Neural cell (in vitro differentiated cells): ENCODE measurements at regions not wholly inside any gene's neighbourhood (a gene's known extent, or its start where the extent isn't known, plus 50 kb on each side); places are given as distances from the start of the nearest gene placed in this dataset.

Experiments
- H2AFZ ChIP-seq: fragments of 200-600, 300-800 bp; sonication (generic), shearing (Covaris generic); 2 replicates; pipeline ENCODE4 v1.6.0; 2014; ENCODE audit warnings: low read depth, mild to moderate bottlenecking, antibody characterized with exemption, low read length, moderate library complexity
- H3F3A ChIP-seq: fragments of 200-600 bp; shearing (Covaris generic); 2 replicates; pipeline ENCODE4 v1.6.1; 2016; ENCODE audit warnings: mild to moderate bottlenecking, moderate library complexity, mixed read lengths, antibody characterized with exemption, low read length; ENCODE audit not compliant: insufficient read depth, poor library complexity, severe bottlenecking
- H3K27ac ChIP-seq: fragments of 200-600, 300-800 bp; sonication (generic), shearing (Covaris generic); 2 replicates; pipeline ENCODE4 v1.5.1; 2014; ENCODE audit warnings: mild to moderate bottlenecking, low read length, moderate library complexity
- H3K27me3 ChIP-seq: fragments of 300-800, 200-600 bp; sonication (generic), shearing (Covaris generic); 2 replicates; pipeline ENCODE4 v1.6.0; 2014; ENCODE audit warnings: mild to moderate bottlenecking, low read depth, low read length, moderate library complexity; ENCODE audit not compliant: insufficient read depth
- H3K36me3 ChIP-seq: fragments of 300-800, 200-600 bp; sonication (generic), shearing (Covaris generic); 2 replicates; pipeline ENCODE4 v1.5.1; 2014; ENCODE audit warnings: mild to moderate bottlenecking, antibody characterized with exemption, low read length, moderate library complexity; ENCODE audit not compliant: insufficient read depth
- H3K4me2 ChIP-seq: fragments of 300-800, 200-600 bp; sonication (generic), shearing (Covaris generic); 2 replicates; pipeline ENCODE4 v1.6.0; 2014; ENCODE audit warnings: mild to moderate bottlenecking, low read length
- H3K4me3 ChIP-seq: fragments of 300-800, 200-600 bp; sonication (generic), shearing (Covaris generic); 2 replicates; pipeline ENCODE4 v1.5.1; 2014; ENCODE audit warnings: mild to moderate bottlenecking, low read length, moderate library complexity
- H3K79me2 ChIP-seq: fragments of 200-600 bp; shearing (Covaris generic); replicated peaks from 2 replicates; pipeline ENCODE4 v1.6.0; 2014; ENCODE audit warnings: mild to moderate bottlenecking, low read length, moderate library complexity; ENCODE audit not compliant: insufficient read depth
- H3K9ac ChIP-seq: fragments of 300-800, 200-600 bp; sonication (generic), shearing (Covaris generic); 2 replicates; pipeline ENCODE4 v1.6.1; 2016; ENCODE audit warnings: mild to moderate bottlenecking, low read length, mixed read lengths
- H3K9me2 ChIP-seq: fragments of 200-600 bp; shearing (Covaris generic); 2 replicates; pipeline ENCODE4 v1.6.1; 2016; ENCODE audit warnings: mild to moderate bottlenecking, low read length, mixed read lengths; ENCODE audit not compliant: insufficient read depth
- H3K9me3 ChIP-seq: fragments of 200-600, 300-800 bp; sonication (generic), shearing (Covaris generic); 2 replicates; pipeline ENCODE4 v1.6.1; 2016; ENCODE audit warnings: mild to moderate bottlenecking, mixed run types, low read length, moderate library complexity, mixed read lengths
- H4K20me1 ChIP-seq: fragments of 200-600 bp; shearing (Covaris generic); 2 replicates; pipeline ENCODE4 v1.6.1; 2016; ENCODE audit warnings: mild to moderate bottlenecking, mixed run types; ENCODE audit not compliant: insufficient read depth
- CTCF ChIP-seq: fragments of 450-650 bp; IDR thresholded peaks from 2 replicates; pipeline ENCODE4 v1.5.1; 2014; ENCODE audit warnings: antibody characterized with exemption, mild to moderate bottlenecking, moderate library complexity; ENCODE audit not compliant: poor library complexity, severe bottlenecking
- EP300 ChIP-seq: fragments of 450-650 bp; conservative IDR thresholded peaks from 2 replicates; pipeline ENCODE4 v1.6.1; 2014; ENCODE audit warnings: antibody characterized with exemption, mild to moderate bottlenecking, moderate library complexity; ENCODE audit not compliant: poor library complexity, severe bottlenecking
- EZH2 ChIP-seq: fragments of 200-600, 300-800 bp; shearing (Covaris generic), sonication (generic); IDR thresholded peaks from 2 replicates; pipeline ENCODE4 v1.6.1; 2014; ENCODE audit warnings: antibody characterized with exemption, low read length, borderline replicate concordance, mild to moderate bottlenecking; ENCODE audit not compliant: insufficient read depth, poor library complexity, severe bottlenecking
- MXI1 ChIP-seq: fragments of 450-650 bp; conservative IDR thresholded peaks from 2 replicates; pipeline ENCODE4 v1.6.1; 2014; ENCODE audit warnings: antibody characterized with exemption, mild to moderate bottlenecking; ENCODE audit not compliant: poor library complexity, severe bottlenecking
- POLR2AphosphoS5 ChIP-seq: IDR thresholded peaks from 2 replicates; pipeline ENCODE4 v1.6.1; 2012
- RAD21 ChIP-seq: fragments of 450-650 bp; conservative IDR thresholded peaks from 2 replicates; pipeline ENCODE4 v1.6.1; 2014; ENCODE audit warnings: antibody characterized with exemption, mild to moderate bottlenecking, moderate library complexity
- REST ChIP-seq: IDR thresholded peaks from 2 replicates; pipeline ENCODE4 v1.6.1; 2012; ENCODE audit warnings: borderline replicate concordance
- SMC3 ChIP-seq: fragments of 450-650 bp; conservative IDR thresholded peaks from 2 replicates; pipeline ENCODE4 v1.6.1; 2014; ENCODE audit warnings: antibody characterized with exemption, mild to moderate bottlenecking, moderate library complexity; ENCODE audit not compliant: poor library complexity
- TAF1 ChIP-seq: IDR thresholded peaks from 2 replicates; pipeline ENCODE4 v1.6.1; 2012; ENCODE audit warnings: low read depth

- H3K9ac ChIP-seq, result no peak overlapping the region
- H3F3A ChIP-seq, result no peaks in the 10 kb centered on the region
- no peak overlapping the region for H3K4me3 ChIP-seq
- H3K36me3 ChIP-seq, result no peaks in the 10 kb centered on the region
- H3K9me3 ChIP-seq, result no peaks in the 10 kb centered on the region
- H4K20me1 ChIP-seq, result no peaks in the 10 kb centered on the region
- TF ChIP-seq POLR2AphosphoS5, result no peak
- TF ChIP-seq REST, result no peak
- TF ChIP-seq CTCF, result no peak
- no peak for TF ChIP-seq EP300
- TF ChIP-seq SMC3, result no peak
- TF ChIP-seq TAF1, result no peak
- no peak for TF ChIP-seq RAD21
- no peak for TF ChIP-seq MXI1
- TF ChIP-seq EZH2, result no peak
- no peaks in the 10 kb centered on the region for H3K79me2 ChIP-seq
- H3K27ac ChIP-seq, result no peak overlapping the region
- no peaks in the 10 kb centered on the region for H3K27me3 ChIP-seq
- H2AFZ ChIP-seq, result no peak overlapping the region
- H3K4me2 ChIP-seq, result no peak overlapping the region
- H3K9me2 ChIP-seq, result no peaks in the 10 kb centered on the region
Observed at GRCh38 chr18:53819671-53820070, 404.8 kb downstream of the MBD2 start.

GRCh38 chr18:53819174-53819573 is 405.3 kb downstream of the MBD2 start:
- H3K36me3 ChIP-seq, result no peaks in the 10 kb centered on the region
- H2AFZ ChIP-seq, result no peak overlapping the region
- no peak for TF ChIP-seq EZH2
- TF ChIP-seq RAD21, result no peak
- no peak for TF ChIP-seq SMC3
- no peak for TF ChIP-seq TAF1
- no peak for TF ChIP-seq CTCF
- no peak for TF ChIP-seq REST
- TF ChIP-seq POLR2AphosphoS5, result no peak
- no peak for TF ChIP-seq EP300
- TF ChIP-seq MXI1, result no peak
- H3K9me2 ChIP-seq, result no peaks in the 10 kb centered on the region
- H3K9me3 ChIP-seq, result no peaks in the 10 kb centered on the region
- H3K4me2 ChIP-seq, result no peak overlapping the region
- H3K27me3 ChIP-seq, result no peaks in the 10 kb centered on the region
- no peak overlapping the region for H3K4me3 ChIP-seq
- no peaks in the 10 kb centered on the region for H3K79me2 ChIP-seq
- H4K20me1 ChIP-seq, result no peaks in the 10 kb centered on the region
- H3K9ac ChIP-seq, result no peak overlapping the region
- no peaks in the 10 kb centered on the region for H3F3A ChIP-seq
- H3K27ac ChIP-seq, result no peak overlapping the region
